Psoas muscle (tissue), 7 donors: ENCODE measurements at regions not wholly inside any gene's neighbourhood (a gene's known extent, or its start where the extent isn't known, plus 50 kb on each side); places are given as distances from the start of the nearest gene placed in this dataset.

Experiments used
- ATAC-seq, 4 donors: fragments of 200-7000 bp; cut with Tn5 transposase; one replicate each; pipeline ENCODE4 v1.9.1; 2020; ENCODE audit warnings: moderate library complexity in 3 of 4, mild to moderate bottlenecking in 2 of 4
- DNase-seq, 2 donors: peaks; one replicate each; pipeline ENCODE4 v3.0.0-alpha.2; 2020
- H3K27ac ChIP-seq: fragments of 200-600 bp; one replicate; pipeline ENCODE4 v1.8.0; 2022
- H3K27me3 ChIP-seq, 3 donors: fragments of 200-600 bp in 1 of 3; one replicate each; pipeline versions ENCODE4 v1.6.1 to v1.8.0; 2013 to 2022; ENCODE audit warnings: low read length in 2 of 3, mild to moderate bottlenecking in 2 of 3, moderate library complexity in 1 of 3; ENCODE audit not compliant: insufficient read depth in 3 of 3
- H3K36me3 ChIP-seq, 2 donors: fragments of 200-600 bp in 1 of 2; one replicate each; pipeline versions ENCODE4 v1.6.1 to v1.8.0; 2013 to 2022; ENCODE audit warnings: low read depth in 1 of 2, mild to moderate bottlenecking in 1 of 2, moderate library complexity in 1 of 2; ENCODE audit not compliant: insufficient read depth in 1 of 2
- H3K4me1 ChIP-seq: fragments of 200-600 bp; one replicate; pipeline ENCODE4 v1.8.0; 2022
- H3K4me3 ChIP-seq: fragments of 200-600 bp; one replicate; pipeline ENCODE4 v1.8.0; 2022; ENCODE audit warnings: mild to moderate bottlenecking
- H3K9me3 ChIP-seq: fragments of 200-600 bp; one replicate; pipeline ENCODE4 v1.8.0; 2022
- CTCF ChIP-seq: fragments of 200-600 bp; IDR thresholded peaks from one replicate; pipeline ENCODE4 v1.8.0; 2022; ENCODE audit warnings: antibody characterized with exemption
- WGBS, 3 donors: extraction: QIAGEN DNeasy Blood & Tissue Kit; methylation state at CpG; one replicate each; pipeline versions ENCODE4 v1.1.6 to v1.1.7; 2013; 5-methylcytosine and 5-hydroxymethylcytosine counted together
- intact Hi-C, 2 donors: fragments of 100-400 bp; cut with DNase I; formaldehyde crosslinking; loops; one replicate each; pipeline versions ENCODE4 v1.11.0 to v1.14.2; 2022
- donor health status: healthy with polysubstance abuse.
- donor health status: DM: no; HTN: no; CAD: no; lungs with moderate emphysema.
- donor health status: Bipolar disorder and iron deficiency.
- donor health status: healthy.
- donor health status: DM: yes; HTN: yes; CAD: no.
- donor health status: DM: no; HTN: no; CAD: no.
- donor health status: DM: yes; HTN: yes; CAD: no.

GRCh38 chr10:28800144-28800543 is 122.8 kb downstream of the BAMBI start:
- H3K4me3 ChIP-seq, result no peak overlapping the region
- no peak for TF ChIP-seq CTCF
- no peak for DNase-seq
- WGBS, 3 donors, result 16 to 29% (median 19%) methylated on average over 5 of the region's 5 CpGs
- no peaks in the 10 kb centered on the region for H3K27me3 ChIP-seq
- H3K27ac ChIP-seq, result no peak overlapping the region
- no peaks in the 10 kb centered on the region for H3K4me1 ChIP-seq
- H3K9me3 ChIP-seq, result no peaks in the 10 kb centered on the region
- H3K36me3 ChIP-seq, result no peaks in the 10 kb centered on the region
- ATAC-seq, result no peak
- intact Hi-C loops, result no loop called here

GRCh38 chr10:28801247-28801646 is 123.9 kb downstream of the BAMBI start:
- no peaks in the 10 kb centered on the region for H3K36me3 ChIP-seq
- intact Hi-C loops, result no loop called here
- no peak for DNase-seq
- 97 to 98% (median 98%) methylated on average over 5 of the region's 5 CpGs for WGBS, 3 donors
- no peak for ATAC-seq
- H3K27ac ChIP-seq, result no peak overlapping the region
- no peaks in the 10 kb centered on the region for H3K27me3 ChIP-seq
- no peaks in the 10 kb centered on the region for H3K9me3 ChIP-seq
- no peaks in the 10 kb centered on the region for H3K4me1 ChIP-seq
- TF ChIP-seq CTCF, result no peak
- H3K4me3 ChIP-seq, result no peak overlapping the region

- ATAC-seq, result no peak
- H3K4me1 ChIP-seq, result peaks cover 3% of the 10 kb centered on the region
- no peak overlapping the region for H3K27ac ChIP-seq
- intact Hi-C loops, result no loop called here
- no peak overlapping the region for H3K4me3 ChIP-seq
- H3K9me3 ChIP-seq, result no peaks in the 10 kb centered on the region
- no peaks in the 10 kb centered on the region for H3K27me3 ChIP-seq
- DNase-seq, result no peak
- TF ChIP-seq CTCF, result no peak
- no peaks in the 10 kb centered on the region for H3K36me3 ChIP-seq
- WGBS, 3 donors, result 90 to 96% (median 92%) methylated on average over 1 of the region's 1 CpG
These were observed 124.5 kb downstream of the BAMBI start for GRCh38 chr10:28801869-28802268.

GRCh38 chr10:28805390-28805789 is 128.1 kb downstream of the BAMBI start:
- H3K27ac ChIP-seq, result no peak overlapping the region
- 96 to 100% (median 96%) methylated on average over 1 of the region's 1 CpG for WGBS, 3 donors
- ATAC-seq, result no peak
- TF ChIP-seq CTCF, result no peak
- intact Hi-C loops, result no loop called here
- H3K36me3 ChIP-seq, result no peaks in the 10 kb centered on the region
- peaks cover 7% of the 10 kb centered on the region for H3K4me1 ChIP-seq
- DNase-seq, result no peak
- no peaks in the 10 kb centered on the region for H3K9me3 ChIP-seq
- no peak overlapping the region for H3K4me3 ChIP-seq
- H3K27me3 ChIP-seq, result no peaks in the 10 kb centered on the region

GRCh38 chr10:28806488-28806941 is 129.2 kb downstream of the BAMBI start:
- ATAC-seq (peak in 1 of 4 donors; percentile 79), DNase-seq (no peak)
- WGBS, 3 donors, result 30 to 37% (median 32%) methylated on average over 5 of the region's 5 CpGs
- Histone ChIP-seq H3K4me1 (peaks cover 7% of the 10 kb centered on the region), H3K36me3 (no peaks in the 10 kb centered on the region), H3K9me3 (no peaks in the 10 kb centered on the region), H3K4me3 (peak overlapping the region; percentile 46), H3K27ac (no peak overlapping the region), H3K27me3 (no peaks in the 10 kb centered on the region)
- no peak for TF ChIP-seq CTCF
- intact Hi-C loops, result no loop called here
